Neural cell (in vitro differentiated cells): ENCODE measurements at regions not wholly inside any gene's neighbourhood (a gene's known extent, or its start where the extent isn't known, plus 50 kb on each side); places are given as distances from the start of the nearest gene placed in this dataset.

Experiments used
- H2AFZ ChIP-seq: fragments of 200-600, 300-800 bp; sonication (generic), shearing (Covaris generic); 2 replicates; pipeline ENCODE4 v1.6.0; 2014; ENCODE audit warnings: low read depth, mild to moderate bottlenecking, antibody characterized with exemption, low read length, moderate library complexity
- H3F3A ChIP-seq: fragments of 200-600 bp; shearing (Covaris generic); 2 replicates; pipeline ENCODE4 v1.6.1; 2016; ENCODE audit warnings: mild to moderate bottlenecking, moderate library complexity, mixed read lengths, antibody characterized with exemption, low read length; ENCODE audit not compliant: insufficient read depth, poor library complexity, severe bottlenecking
- H3K27ac ChIP-seq: fragments of 200-600, 300-800 bp; sonication (generic), shearing (Covaris generic); 2 replicates; pipeline ENCODE4 v1.5.1; 2014; ENCODE audit warnings: mild to moderate bottlenecking, low read length, moderate library complexity
- H3K27me3 ChIP-seq: fragments of 300-800, 200-600 bp; sonication (generic), shearing (Covaris generic); 2 replicates; pipeline ENCODE4 v1.6.0; 2014; ENCODE audit warnings: mild to moderate bottlenecking, low read depth, low read length, moderate library complexity; ENCODE audit not compliant: insufficient read depth
- H3K36me3 ChIP-seq: fragments of 300-800, 200-600 bp; sonication (generic), shearing (Covaris generic); 2 replicates; pipeline ENCODE4 v1.5.1; 2014; ENCODE audit warnings: mild to moderate bottlenecking, antibody characterized with exemption, low read length, moderate library complexity; ENCODE audit not compliant: insufficient read depth
- H3K4me2 ChIP-seq: fragments of 300-800, 200-600 bp; sonication (generic), shearing (Covaris generic); 2 replicates; pipeline ENCODE4 v1.6.0; 2014; ENCODE audit warnings: mild to moderate bottlenecking, low read length
- H3K4me3 ChIP-seq: fragments of 300-800, 200-600 bp; sonication (generic), shearing (Covaris generic); 2 replicates; pipeline ENCODE4 v1.5.1; 2014; ENCODE audit warnings: mild to moderate bottlenecking, low read length, moderate library complexity
- H3K79me2 ChIP-seq: fragments of 200-600 bp; shearing (Covaris generic); replicated peaks from 2 replicates; pipeline ENCODE4 v1.6.0; 2014; ENCODE audit warnings: mild to moderate bottlenecking, low read length, moderate library complexity; ENCODE audit not compliant: insufficient read depth
- H3K9ac ChIP-seq: fragments of 300-800, 200-600 bp; sonication (generic), shearing (Covaris generic); 2 replicates; pipeline ENCODE4 v1.6.1; 2016; ENCODE audit warnings: mild to moderate bottlenecking, low read length, mixed read lengths
- H3K9me2 ChIP-seq: fragments of 200-600 bp; shearing (Covaris generic); 2 replicates; pipeline ENCODE4 v1.6.1; 2016; ENCODE audit warnings: mild to moderate bottlenecking, low read length, mixed read lengths; ENCODE audit not compliant: insufficient read depth
- H3K9me3 ChIP-seq: fragments of 200-600, 300-800 bp; sonication (generic), shearing (Covaris generic); 2 replicates; pipeline ENCODE4 v1.6.1; 2016; ENCODE audit warnings: mild to moderate bottlenecking, mixed run types, low read length, moderate library complexity, mixed read lengths
- H4K20me1 ChIP-seq: fragments of 200-600 bp; shearing (Covaris generic); 2 replicates; pipeline ENCODE4 v1.6.1; 2016; ENCODE audit warnings: mild to moderate bottlenecking, mixed run types; ENCODE audit not compliant: insufficient read depth
- EP300 ChIP-seq: fragments of 450-650 bp; conservative IDR thresholded peaks from 2 replicates; pipeline ENCODE4 v1.6.1; 2014; ENCODE audit warnings: antibody characterized with exemption, mild to moderate bottlenecking, moderate library complexity; ENCODE audit not compliant: poor library complexity, severe bottlenecking
- EZH2 ChIP-seq: fragments of 200-600, 300-800 bp; shearing (Covaris generic), sonication (generic); IDR thresholded peaks from 2 replicates; pipeline ENCODE4 v1.6.1; 2014; ENCODE audit warnings: antibody characterized with exemption, low read length, borderline replicate concordance, mild to moderate bottlenecking; ENCODE audit not compliant: insufficient read depth, poor library complexity, severe bottlenecking
- MXI1 ChIP-seq: fragments of 450-650 bp; conservative IDR thresholded peaks from 2 replicates; pipeline ENCODE4 v1.6.1; 2014; ENCODE audit warnings: antibody characterized with exemption, mild to moderate bottlenecking; ENCODE audit not compliant: poor library complexity, severe bottlenecking
- POLR2AphosphoS5 ChIP-seq: IDR thresholded peaks from 2 replicates; pipeline ENCODE4 v1.6.1; 2012
- RAD21 ChIP-seq: fragments of 450-650 bp; conservative IDR thresholded peaks from 2 replicates; pipeline ENCODE4 v1.6.1; 2014; ENCODE audit warnings: antibody characterized with exemption, mild to moderate bottlenecking, moderate library complexity
- SMC3 ChIP-seq: fragments of 450-650 bp; conservative IDR thresholded peaks from 2 replicates; pipeline ENCODE4 v1.6.1; 2014; ENCODE audit warnings: antibody characterized with exemption, mild to moderate bottlenecking, moderate library complexity; ENCODE audit not compliant: poor library complexity
- TAF1 ChIP-seq: IDR thresholded peaks from 2 replicates; pipeline ENCODE4 v1.6.1; 2012; ENCODE audit warnings: low read depth
- TF ChIP-seq, protein P1 (sequence below): fragments of 450-650 bp; IDR thresholded peaks from 2 replicates; pipeline ENCODE4 v1.5.1; 2014; ENCODE audit warnings: antibody characterized with exemption, mild to moderate bottlenecking, moderate library complexity; ENCODE audit not compliant: poor library complexity, severe bottlenecking
- TF ChIP-seq, protein P2 (sequence below): IDR thresholded peaks from 2 replicates; pipeline ENCODE4 v1.6.1; 2012; ENCODE audit warnings: borderline replicate concordance

DNA sequence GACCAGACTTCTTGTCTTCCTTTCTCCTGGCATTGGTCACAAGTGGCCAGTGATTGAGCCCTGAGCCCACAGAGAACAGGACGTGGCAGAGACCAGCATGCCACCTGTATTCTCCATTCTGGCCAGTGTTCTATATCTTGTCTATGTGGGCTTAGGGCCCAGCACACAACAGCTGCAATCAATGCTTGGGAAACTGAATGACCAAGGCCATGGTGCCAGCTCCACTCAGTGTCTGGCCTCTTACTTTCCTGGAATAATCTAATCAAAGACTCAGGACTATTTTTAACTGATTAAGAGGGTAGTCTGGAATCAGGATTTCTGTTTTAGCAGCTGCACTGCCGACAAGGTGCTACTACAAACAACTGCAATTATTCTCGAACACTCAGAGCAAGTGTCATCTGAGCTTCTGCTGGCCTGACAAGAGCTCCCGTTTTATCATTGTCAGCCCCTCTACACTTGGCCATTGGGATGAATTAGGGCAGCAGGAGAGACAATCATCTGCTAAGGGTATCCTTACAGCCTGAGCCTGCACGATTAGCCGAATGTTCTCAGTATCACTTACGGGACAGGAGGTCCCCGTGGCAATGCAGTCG is 74.4 kb upstream of the GRIK3 start:
- Histone ChIP-seq H3K36me3 (no peaks in the 10 kb centered on the region), H3K27ac (no peak overlapping the region), H3K79me2 (no peaks in the 10 kb centered on the region), H3K4me2 (no peak overlapping the region), H3K27me3 (no peaks in the 10 kb centered on the region), H3K9me2 (no peaks in the 10 kb centered on the region), H3K9me3 (no peaks in the 10 kb centered on the region), H3F3A (no peaks in the 10 kb centered on the region), H3K9ac (no peak overlapping the region), H3K4me3 (no peak overlapping the region), H2AFZ (no peak overlapping the region), H4K20me1 (no peaks in the 10 kb centered on the region)
- TF ChIP-seq SMC3 (no peak), EZH2 (no peak), EP300 (no peak)

DNA sequence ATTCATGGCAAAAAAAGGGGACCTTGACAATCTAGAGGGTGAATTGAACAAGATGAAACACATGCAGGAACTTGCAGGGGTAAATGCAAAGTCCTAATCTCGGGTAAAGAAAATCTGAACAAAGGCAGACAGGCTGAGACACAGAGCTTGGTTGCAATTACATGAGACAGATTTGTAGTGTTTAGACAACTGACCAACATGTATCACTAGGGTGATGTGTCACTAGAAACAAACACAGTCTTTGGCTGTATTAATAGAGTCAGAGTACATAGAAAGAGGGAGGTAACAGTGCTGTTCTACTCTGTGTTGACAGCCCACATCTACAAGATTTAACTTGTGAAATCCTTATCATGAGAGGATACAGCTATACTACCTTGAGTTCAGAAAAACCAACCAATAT is 78.1 kb upstream of the GRIK3 start:
- TF ChIP-seq POLR2AphosphoS5 (no peak), RAD21 (no peak), SMC3 (no peak), EP300 (no peak), EZH2 (no peak), TAF1 (no peak), MXI1 (no peak)
- TF ChIP-seq, protein P1, sequence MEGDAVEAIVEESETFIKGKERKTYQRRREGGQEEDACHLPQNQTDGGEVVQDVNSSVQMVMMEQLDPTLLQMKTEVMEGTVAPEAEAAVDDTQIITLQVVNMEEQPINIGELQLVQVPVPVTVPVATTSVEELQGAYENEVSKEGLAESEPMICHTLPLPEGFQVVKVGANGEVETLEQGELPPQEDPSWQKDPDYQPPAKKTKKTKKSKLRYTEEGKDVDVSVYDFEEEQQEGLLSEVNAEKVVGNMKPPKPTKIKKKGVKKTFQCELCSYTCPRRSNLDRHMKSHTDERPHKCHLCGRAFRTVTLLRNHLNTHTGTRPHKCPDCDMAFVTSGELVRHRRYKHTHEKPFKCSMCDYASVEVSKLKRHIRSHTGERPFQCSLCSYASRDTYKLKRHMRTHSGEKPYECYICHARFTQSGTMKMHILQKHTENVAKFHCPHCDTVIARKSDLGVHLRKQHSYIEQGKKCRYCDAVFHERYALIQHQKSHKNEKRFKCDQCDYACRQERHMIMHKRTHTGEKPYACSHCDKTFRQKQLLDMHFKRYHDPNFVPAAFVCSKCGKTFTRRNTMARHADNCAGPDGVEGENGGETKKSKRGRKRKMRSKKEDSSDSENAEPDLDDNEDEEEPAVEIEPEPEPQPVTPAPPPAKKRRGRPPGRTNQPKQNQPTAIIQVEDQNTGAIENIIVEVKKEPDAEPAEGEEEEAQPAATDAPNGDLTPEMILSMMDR = no peak
- TF ChIP-seq, protein P2, sequence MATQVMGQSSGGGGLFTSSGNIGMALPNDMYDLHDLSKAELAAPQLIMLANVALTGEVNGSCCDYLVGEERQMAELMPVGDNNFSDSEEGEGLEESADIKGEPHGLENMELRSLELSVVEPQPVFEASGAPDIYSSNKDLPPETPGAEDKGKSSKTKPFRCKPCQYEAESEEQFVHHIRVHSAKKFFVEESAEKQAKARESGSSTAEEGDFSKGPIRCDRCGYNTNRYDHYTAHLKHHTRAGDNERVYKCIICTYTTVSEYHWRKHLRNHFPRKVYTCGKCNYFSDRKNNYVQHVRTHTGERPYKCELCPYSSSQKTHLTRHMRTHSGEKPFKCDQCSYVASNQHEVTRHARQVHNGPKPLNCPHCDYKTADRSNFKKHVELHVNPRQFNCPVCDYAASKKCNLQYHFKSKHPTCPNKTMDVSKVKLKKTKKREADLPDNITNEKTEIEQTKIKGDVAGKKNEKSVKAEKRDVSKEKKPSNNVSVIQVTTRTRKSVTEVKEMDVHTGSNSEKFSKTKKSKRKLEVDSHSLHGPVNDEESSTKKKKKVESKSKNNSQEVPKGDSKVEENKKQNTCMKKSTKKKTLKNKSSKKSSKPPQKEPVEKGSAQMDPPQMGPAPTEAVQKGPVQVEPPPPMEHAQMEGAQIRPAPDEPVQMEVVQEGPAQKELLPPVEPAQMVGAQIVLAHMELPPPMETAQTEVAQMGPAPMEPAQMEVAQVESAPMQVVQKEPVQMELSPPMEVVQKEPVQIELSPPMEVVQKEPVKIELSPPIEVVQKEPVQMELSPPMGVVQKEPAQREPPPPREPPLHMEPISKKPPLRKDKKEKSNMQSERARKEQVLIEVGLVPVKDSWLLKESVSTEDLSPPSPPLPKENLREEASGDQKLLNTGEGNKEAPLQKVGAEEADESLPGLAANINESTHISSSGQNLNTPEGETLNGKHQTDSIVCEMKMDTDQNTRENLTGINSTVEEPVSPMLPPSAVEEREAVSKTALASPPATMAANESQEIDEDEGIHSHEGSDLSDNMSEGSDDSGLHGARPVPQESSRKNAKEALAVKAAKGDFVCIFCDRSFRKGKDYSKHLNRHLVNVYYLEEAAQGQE = no peak
- no peaks in the 10 kb centered on the region for H3K9me3 ChIP-seq
- no peak overlapping the region for H3K9ac ChIP-seq
- no peaks in the 10 kb centered on the region for H4K20me1 ChIP-seq
- no peaks in the 10 kb centered on the region for H3K9me2 ChIP-seq
- H3K79me2 ChIP-seq = no peaks in the 10 kb centered on the region
- no peak overlapping the region for H3K4me3 ChIP-seq
- no peaks in the 10 kb centered on the region for H3K27me3 ChIP-seq
- no peak overlapping the region for H3K27ac ChIP-seq
- H3K36me3 ChIP-seq = no peaks in the 10 kb centered on the region
- H2AFZ ChIP-seq = no peak overlapping the region
- no peak overlapping the region for H3K4me2 ChIP-seq
- H3F3A ChIP-seq = no peaks in the 10 kb centered on the region
